CD14-positive monocyte (primary cell): ENCODE measurements at regions not wholly inside any gene's neighbourhood (a gene's known extent, or its start where the extent isn't known, plus 50 kb on each side); places are given as distances from the start of the nearest gene placed in this dataset.
A peak's percentile ranks its signal among the peaks of the same experiment; 100 is the strongest.

ENCODE experiments used
- DNase-seq, 3 donors: peaks; one replicate each; pipeline ENCODE4 v3.0.0-alpha.2; 2011 to 2022
- H2AFZ ChIP-seq: 2 replicates; pipeline ENCODE4 v1.6.0; 2012; ENCODE audit warnings: mild to moderate bottlenecking, low read depth, low read length, inconsistent platforms; ENCODE audit not compliant: insufficient read depth, poor library complexity, severe bottlenecking
- H3K27ac ChIP-seq, 2 donors: 1 replicate in 1 of 2; 2 replicates in 1 of 2; pipeline ENCODE4 v1.5.1; 2012 to 2013; ENCODE audit warnings: low read length in 2 of 2, control low read depth in 1 of 2, inconsistent platforms in 1 of 2, low read depth in 1 of 2, mild to moderate bottlenecking in 1 of 2
- H3K27me3 ChIP-seq, 2 donors: one replicate each; pipeline versions ENCODE4 v1.6.0 to v1.6.1; 2011 to 2013; ENCODE audit warnings: low read length in 2 of 2; ENCODE audit not compliant: control insufficient read depth in 2 of 2, insufficient read depth in 2 of 2
- H3K36me3 ChIP-seq, 2 donors: replicated peaks in 1 of 2; 1 replicate in 1 of 2; 2 replicates in 1 of 2; pipeline versions ENCODE4 v1.5.1 to v1.6.1; 2012 to 2013; ENCODE audit warnings: low read length in 2 of 2, control low read depth in 1 of 2, inconsistent platforms in 1 of 2, mild to moderate bottlenecking in 1 of 2; ENCODE audit not compliant: insufficient read depth in 2 of 2, control insufficient read depth in 1 of 2
- H3K4me1 ChIP-seq, 2 donors: 1 replicate in 1 of 2; 2 replicates in 1 of 2; pipeline versions ENCODE4 v1.5.1 to v1.6.1; 2012 to 2013; ENCODE audit warnings: low read length in 2 of 2, control low read depth in 1 of 2, inconsistent platforms in 1 of 2, mild to moderate bottlenecking in 1 of 2, moderate library complexity in 1 of 2; ENCODE audit not compliant: insufficient read depth in 2 of 2, control insufficient read depth in 1 of 2
- H3K4me2 ChIP-seq: replicated peaks from 2 replicates; pipeline ENCODE3; 2012; ENCODE audit warnings: low read length, moderate library complexity, mild to moderate bottlenecking; ENCODE audit not compliant: poor library complexity, severe bottlenecking; ENCODE audit errors: extremely low read depth
- H3K4me3 ChIP-seq, 3 experiments: fragments of 200-600 bp in 1 of 3; sonication (generic) in 1 of 3; replicated peaks in 1 of 3; 1 replicate in 2 of 3; 2 replicates in 1 of 3; pipeline ENCODE4 v1.5.1; 2011 to 2013; ENCODE audit warnings: low read length in 3 of 3, mild to moderate bottlenecking in 3 of 3, control low read depth in 2 of 3, low read depth in 2 of 3, inconsistent platforms in 1 of 3, moderate library complexity in 1 of 3
- H3K79me2 ChIP-seq: 2 replicates; pipeline ENCODE4 v1.6.0; 2012; ENCODE audit warnings: mild to moderate bottlenecking, control low read depth, inconsistent platforms, low read length, moderate library complexity; ENCODE audit not compliant: insufficient read depth
- H3K9ac ChIP-seq: 2 replicates; pipeline ENCODE4 v1.6.0; 2017; ENCODE audit warnings: low read length, mild to moderate bottlenecking; ENCODE audit not compliant: insufficient read depth, poor library complexity, severe bottlenecking
- H3K9me3 ChIP-seq, 2 donors: replicated peaks in 1 of 2; 1 replicate in 1 of 2; 2 replicates in 1 of 2; pipeline versions ENCODE4 v1.5.1 to v1.6.1; 2012 to 2013; ENCODE audit warnings: low read length in 2 of 2, control low read depth in 1 of 2; ENCODE audit not compliant: control insufficient read depth in 1 of 2, insufficient read depth in 1 of 2
- H4K20me1 ChIP-seq: 2 replicates; pipeline ENCODE4 v1.6.0; 2012; ENCODE audit warnings: mild to moderate bottlenecking, low read length, control low read depth, moderate library complexity; ENCODE audit not compliant: insufficient read depth
- H3K27ac Mint-ChIP-seq, 7 donors: one replicate each; pipeline ENCODE4 v1.8.0; 2020; ENCODE audit warnings: mild to moderate bottlenecking in 7 of 7, mixed read lengths in 7 of 7, moderate library complexity in 6 of 7, inconsistent platforms in 2 of 7
- H3K27me3 Mint-ChIP-seq, 3 donors: one replicate each; pipeline ENCODE4 v1.8.0; 2021 to 2022; ENCODE audit warnings: low read depth in 3 of 3, mild to moderate bottlenecking in 3 of 3, mixed read lengths in 3 of 3, moderate library complexity in 3 of 3, inconsistent platforms in 1 of 3
- H3K36me3 Mint-ChIP-seq, 2 donors: one replicate each; pipeline ENCODE4 v1.8.0; 2020; ENCODE audit warnings: mixed read lengths in 2 of 2, inconsistent platforms in 1 of 2, mild to moderate bottlenecking in 1 of 2
- H3K4me1 Mint-ChIP-seq: one replicate; pipeline ENCODE4 v1.8.0; 2020; ENCODE audit warnings: mild to moderate bottlenecking, mixed read lengths
- H3K4me3 Mint-ChIP-seq, 2 donors: one replicate each; pipeline ENCODE4 v1.8.0; 2020; ENCODE audit warnings: mild to moderate bottlenecking in 2 of 2, mixed read lengths in 2 of 2, moderate library complexity in 1 of 2
- H3K9me3 Mint-ChIP-seq, 7 donors: one replicate each; pipeline ENCODE4 v1.8.0; 2020 to 2022; ENCODE audit warnings: mixed read lengths in 7 of 7, mild to moderate bottlenecking in 6 of 7, moderate library complexity in 6 of 7, inconsistent platforms in 2 of 7
- CTCF ChIP-seq: fragments of 200-600 bp; IDR thresholded peaks from one replicate; pipeline ENCODE4 v1.8.0; 2022; ENCODE audit warnings: antibody characterized with exemption, mild to moderate bottlenecking
- WGBS: methylation state at CpG from one replicate; pipeline ENCODE4 v1.1.5; 2013; ENCODE audit warnings: missing lambda C conversion rate; ENCODE audit not compliant: insufficient coverage; 5-methylcytosine and 5-hydroxymethylcytosine counted together
- intact Hi-C, 2 donors: fragments of 100-400 bp; cut with micrococcal nuclease; formaldehyde crosslinking; loops; one replicate each; pipeline versions ENCODE4 v1.15.0 to v1.15.1; 2023

DNA sequence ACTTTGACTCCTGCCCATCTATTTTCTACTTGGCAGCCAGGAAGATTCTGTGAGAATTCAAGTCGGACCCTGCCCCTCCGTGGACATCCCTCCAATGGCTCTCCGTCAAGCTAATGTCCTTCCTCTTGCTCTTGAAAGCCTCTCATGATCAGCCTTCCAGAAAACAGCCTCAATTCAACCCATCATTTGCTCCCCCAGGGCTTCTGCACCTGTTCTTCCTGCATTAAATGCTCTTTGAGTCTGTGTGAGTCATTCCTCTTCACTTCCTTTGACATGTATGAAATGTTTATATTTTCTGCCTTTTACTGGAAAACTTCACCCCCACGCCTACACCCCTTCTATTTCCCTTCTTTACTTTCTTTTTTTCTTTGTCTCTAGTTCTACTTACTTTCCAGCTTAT, 734.1 kb upstream of the ZP4 start:
- H3K4me1 ChIP-seq, result no peaks in the 10 kb centered on the region
- H3K9me3 Mint-ChIP-seq, result peaks cover 0 to 6% (median 4%) of the 10 kb centered on the region in 7 donors
- no peaks in the 10 kb centered on the region for H4K20me1 ChIP-seq
- H3K9me3 ChIP-seq, result peaks cover 5 to 7% of the 10 kb centered on the region in 2 donors
- H3K36me3 Mint-ChIP-seq, result no peaks in the 10 kb centered on the region
- H3K4me1 Mint-ChIP-seq, result no peaks in the 10 kb centered on the region
- no peaks in the 10 kb centered on the region for H3K79me2 ChIP-seq
- no peak overlapping the region for H3K4me2 ChIP-seq
- no peak for DNase-seq
- no peaks in the 10 kb centered on the region for H3K36me3 ChIP-seq
- WGBS, result 89% methylated on average over 3 of the region's 4 CpGs
- H3K9ac ChIP-seq, result no peak overlapping the region
- no peaks in the 10 kb centered on the region for H3K27me3 ChIP-seq
- H3K4me3 ChIP-seq, result no peak overlapping the region
- no peak overlapping the region for H3K27ac ChIP-seq
- peak overlapping the region in 1 of 7 donors; percentile 24 for H3K27ac Mint-ChIP-seq
- no peak overlapping the region for H3K4me3 Mint-ChIP-seq
- H2AFZ ChIP-seq, result no peak overlapping the region
- H3K27me3 Mint-ChIP-seq, result no peaks in the 10 kb centered on the region
- intact Hi-C loops, result no loop called here
- no peak for TF ChIP-seq CTCF

DNA sequence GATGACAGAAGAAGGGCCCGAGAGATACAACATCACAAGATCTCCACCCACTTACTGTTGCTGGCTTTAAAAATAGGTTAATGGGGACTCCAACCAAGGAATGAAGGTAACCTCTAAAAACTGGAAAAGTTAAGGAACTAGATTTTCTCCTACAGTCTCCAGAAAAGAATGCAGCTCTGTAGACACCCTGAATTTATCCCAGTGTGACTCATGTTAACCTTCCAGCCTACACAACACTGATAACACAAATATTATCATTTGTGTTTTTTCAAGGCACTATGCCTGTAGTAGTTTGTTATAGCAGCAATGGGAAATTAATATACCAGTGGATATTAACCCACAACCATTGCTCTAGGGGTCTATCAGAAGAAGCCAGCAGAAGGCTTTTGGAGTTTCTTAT, 730.7 kb upstream of the ZP4 start:
- DNase-seq, result no peak
- Mint-ChIP-seq H3K9me3 (peaks cover 0 to 5% (median 4%) of the 10 kb centered on the region in 7 donors), H3K27me3 (no peaks in the 10 kb centered on the region), H3K27ac (no peak overlapping the region), H3K36me3 (no peaks in the 10 kb centered on the region), H3K4me3 (no peak overlapping the region), H3K4me1 (no peaks in the 10 kb centered on the region)
- H3K27ac ChIP-seq, result no peak overlapping the region
- H3K36me3 ChIP-seq, result no peaks in the 10 kb centered on the region
- no peak overlapping the region for H2AFZ ChIP-seq
- TF ChIP-seq CTCF, result no peak
- H3K4me2 ChIP-seq, result no peak overlapping the region
- no peaks in the 10 kb centered on the region for H3K79me2 ChIP-seq
- intact Hi-C loops, result no loop called here
- WGBS, result no CpG with 5 or more reads among the region's 1 CpG
- no peaks in the 10 kb centered on the region for H3K9me3 ChIP-seq
- no peaks in the 10 kb centered on the region for H4K20me1 ChIP-seq
- no peaks in the 10 kb centered on the region for H3K4me1 ChIP-seq
- H3K27me3 ChIP-seq, result no peaks in the 10 kb centered on the region
- no peak overlapping the region for H3K4me3 ChIP-seq
- H3K9ac ChIP-seq, result no peak overlapping the region
